Upper lobe of left lung (tissue), 6 donors: ENCODE measurements at regions not wholly inside any gene's neighbourhood (a gene's known extent, or its start where the extent isn't known, plus 50 kb on each side); places are given as distances from the start of the nearest gene placed in this dataset.

Experiments used
- ATAC-seq, 2 donors: fragments of 200-7000 bp; cut with Tn5 transposase; one replicate each; pipeline ENCODE4 v1.9.1; 2022; ENCODE audit warnings: mild to moderate bottlenecking in 2 of 2, moderate library complexity in 2 of 2; ENCODE audit not compliant: low FRiP score in 2 of 2
- DNase-seq, 2 donors: peaks; one replicate each; pipeline ENCODE4 v3.0.0-alpha.2; 2019 to 2020
- H3K27ac ChIP-seq, 4 donors: fragments of 200-600 bp; sonication (generic); one replicate each; pipeline ENCODE4 v1.5.1; 2016 to 2019
- H3K27me3 ChIP-seq, 4 donors: fragments of 200-600 bp; sonication (generic); one replicate each; pipeline ENCODE4 v1.5.1; 2017 to 2019
- H3K36me3 ChIP-seq, 4 donors: fragments of 200-600 bp; sonication (generic); one replicate each; pipeline ENCODE4 v1.5.1; 2016 to 2019
- H3K4me1 ChIP-seq, 4 donors: fragments of 200-600 bp; sonication (generic); one replicate each; pipeline ENCODE4 v1.5.1; 2018 to 2019
- H3K4me3 ChIP-seq, 4 donors: fragments of 200-600 bp; sonication (generic); one replicate each; pipeline ENCODE4 v1.5.1; 2017 to 2019; ENCODE audit warnings: mild to moderate bottlenecking in 2 of 4, moderate library complexity in 1 of 4
- H3K9me3 ChIP-seq, 4 donors: fragments of 200-600 bp; sonication (generic); one replicate each; pipeline ENCODE4 v1.5.1; 2018 to 2019
- EP300 ChIP-seq, 4 donors: sonication (generic); formaldehyde crosslinking; IDR thresholded peaks; one replicate each; pipeline ENCODE4 v1.5.1; 2017; ENCODE audit warnings: antibody characterized with exemption in 4 of 4, control low read depth in 2 of 4
- POLR2A ChIP-seq, 4 donors: fragments of 450-650 bp; IDR thresholded peaks; one replicate each; pipeline ENCODE4 v1.5.1; 2016 to 2017; ENCODE audit warnings: antibody characterized with exemption in 4 of 4, mild to moderate bottlenecking in 2 of 4
- POLR2AphosphoS5 ChIP-seq, 2 donors: sonication (generic); formaldehyde crosslinking; IDR thresholded peaks; one replicate each; pipeline ENCODE4 v1.5.1; 2017; ENCODE audit warnings: antibody characterized with exemption in 2 of 2
- WGBS, 2 donors: methylation state at CpG; one replicate each; pipeline ENCODE4 v1.1.5; 2017 to 2018; 5-methylcytosine and 5-hydroxymethylcytosine counted together
- TF ChIP-seq, protein P1 (sequence below), 6 experiments: fragments of 450-650 bp in 4 of 6; fragments of 200-600 bp in 2 of 6; sonication (generic) in 2 of 6; IDR thresholded peaks; one replicate each; pipeline ENCODE4 v1.5.1; 2016 to 2019; ENCODE audit warnings: antibody characterized with exemption in 6 of 6
- donor health status: DM: no; HTN: no; CAD: no; lungs with moderate emphysema.
- donor health status: DM: no; HTN: yes; CAD: no; lungs with severe emphysema.

- 73 to 79% methylated on average over 2 of the region's 2 CpGs for WGBS, 2 donors
- H3K27me3 ChIP-seq: no peaks in the 10 kb centered on the region
- TF ChIP-seq EP300 (IDR thresholded peaks at IDR 0.05): no peak
- TF ChIP-seq, protein P1, sequence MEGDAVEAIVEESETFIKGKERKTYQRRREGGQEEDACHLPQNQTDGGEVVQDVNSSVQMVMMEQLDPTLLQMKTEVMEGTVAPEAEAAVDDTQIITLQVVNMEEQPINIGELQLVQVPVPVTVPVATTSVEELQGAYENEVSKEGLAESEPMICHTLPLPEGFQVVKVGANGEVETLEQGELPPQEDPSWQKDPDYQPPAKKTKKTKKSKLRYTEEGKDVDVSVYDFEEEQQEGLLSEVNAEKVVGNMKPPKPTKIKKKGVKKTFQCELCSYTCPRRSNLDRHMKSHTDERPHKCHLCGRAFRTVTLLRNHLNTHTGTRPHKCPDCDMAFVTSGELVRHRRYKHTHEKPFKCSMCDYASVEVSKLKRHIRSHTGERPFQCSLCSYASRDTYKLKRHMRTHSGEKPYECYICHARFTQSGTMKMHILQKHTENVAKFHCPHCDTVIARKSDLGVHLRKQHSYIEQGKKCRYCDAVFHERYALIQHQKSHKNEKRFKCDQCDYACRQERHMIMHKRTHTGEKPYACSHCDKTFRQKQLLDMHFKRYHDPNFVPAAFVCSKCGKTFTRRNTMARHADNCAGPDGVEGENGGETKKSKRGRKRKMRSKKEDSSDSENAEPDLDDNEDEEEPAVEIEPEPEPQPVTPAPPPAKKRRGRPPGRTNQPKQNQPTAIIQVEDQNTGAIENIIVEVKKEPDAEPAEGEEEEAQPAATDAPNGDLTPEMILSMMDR (IDR thresholded peaks at IDR 0.05): no peak
- TF ChIP-seq POLR2A (IDR thresholded peaks at IDR 0.05): no peak
- TF ChIP-seq POLR2AphosphoS5 (IDR thresholded peaks at IDR 0.05): no peak
- H3K4me3 ChIP-seq: no peak overlapping the region
- no peaks in the 10 kb centered on the region for H3K4me1 ChIP-seq
- H3K9me3 ChIP-seq: no peaks in the 10 kb centered on the region
- H3K27ac ChIP-seq: no peak overlapping the region
- ATAC-seq (no peak), DNase-seq (no peak)
- H3K36me3 ChIP-seq: no peaks in the 10 kb centered on the region
Measured at GRCh38 chr7:81339946-81340345, 421.1 kb upstream of the SEMA3C start.

DNA sequence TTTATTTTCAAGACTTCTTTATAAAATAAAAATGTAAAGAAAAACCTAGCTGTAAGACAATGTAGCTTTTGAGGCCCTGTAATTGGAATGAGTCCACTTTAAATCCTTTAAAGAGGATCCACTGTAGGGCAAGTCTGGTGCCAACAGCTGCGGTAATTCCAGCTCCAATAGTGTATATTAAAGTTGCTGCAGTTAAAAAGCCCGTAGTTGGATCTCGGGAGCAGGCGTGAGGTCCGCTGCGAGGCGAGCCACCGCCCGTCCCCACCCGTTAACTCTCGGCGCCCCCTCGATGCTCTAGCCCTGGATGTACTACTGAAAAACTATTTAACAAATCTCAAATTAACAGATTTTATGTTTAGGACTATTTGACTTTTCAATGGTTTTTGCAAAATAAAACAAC lies 414.7 kb upstream of the SEMA3C start:
- DNase-seq: peak in 1 of 2 donors; percentile 50
- no peaks in the 10 kb centered on the region for H3K4me1 ChIP-seq
- no peaks in the 10 kb centered on the region for H3K9me3 ChIP-seq
- no peak overlapping the region for H3K27ac ChIP-seq
- H3K4me3 ChIP-seq: no peak overlapping the region
- no peaks in the 10 kb centered on the region for H3K36me3 ChIP-seq
- no peaks in the 10 kb centered on the region for H3K27me3 ChIP-seq
- WGBS, 2 donors: 95 to 98% methylated on average over 13 of the region's 13 CpGs
- TF ChIP-seq POLR2A (IDR thresholded peaks at IDR 0.05) (no peak), EP300 (IDR thresholded peaks at IDR 0.05) (no peak), POLR2AphosphoS5 (IDR thresholded peaks at IDR 0.05) (no peak)
- TF ChIP-seq, protein P1 (IDR thresholded peaks at IDR 0.05): no peak
- no peak for ATAC-seq

DNA sequence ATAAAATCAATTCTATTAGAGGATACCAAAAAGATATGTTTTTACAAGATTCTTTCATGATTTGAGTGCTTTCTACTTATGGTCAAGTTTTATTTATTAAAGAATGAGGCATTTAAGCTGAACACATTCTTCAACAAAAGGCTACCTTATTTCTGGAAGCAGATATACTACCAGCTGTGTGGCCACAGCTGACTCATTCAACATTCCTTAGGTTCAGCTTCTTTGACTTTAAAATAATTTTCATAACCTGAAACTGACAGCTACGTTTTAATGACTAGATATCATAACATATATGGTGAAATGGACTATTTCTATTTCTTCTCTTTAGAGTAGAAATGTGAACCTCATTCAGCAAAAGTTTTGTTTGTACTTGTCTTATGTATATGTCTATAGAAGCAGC lies 414.2 kb upstream of the SEMA3C start:
- H3K36me3 ChIP-seq: no peaks in the 10 kb centered on the region
- no peak overlapping the region for H3K27ac ChIP-seq
- no peak for DNase-seq
- no peak for ATAC-seq
- no peaks in the 10 kb centered on the region for H3K4me1 ChIP-seq
- H3K4me3 ChIP-seq: no peak overlapping the region
- H3K27me3 ChIP-seq: no peaks in the 10 kb centered on the region
- H3K9me3 ChIP-seq: no peaks in the 10 kb centered on the region
- 91 to 92% methylated on average over 1 of the region's 1 CpG for WGBS, 2 donors
- no peak for TF ChIP-seq POLR2AphosphoS5 (IDR thresholded peaks at IDR 0.05)

DNA sequence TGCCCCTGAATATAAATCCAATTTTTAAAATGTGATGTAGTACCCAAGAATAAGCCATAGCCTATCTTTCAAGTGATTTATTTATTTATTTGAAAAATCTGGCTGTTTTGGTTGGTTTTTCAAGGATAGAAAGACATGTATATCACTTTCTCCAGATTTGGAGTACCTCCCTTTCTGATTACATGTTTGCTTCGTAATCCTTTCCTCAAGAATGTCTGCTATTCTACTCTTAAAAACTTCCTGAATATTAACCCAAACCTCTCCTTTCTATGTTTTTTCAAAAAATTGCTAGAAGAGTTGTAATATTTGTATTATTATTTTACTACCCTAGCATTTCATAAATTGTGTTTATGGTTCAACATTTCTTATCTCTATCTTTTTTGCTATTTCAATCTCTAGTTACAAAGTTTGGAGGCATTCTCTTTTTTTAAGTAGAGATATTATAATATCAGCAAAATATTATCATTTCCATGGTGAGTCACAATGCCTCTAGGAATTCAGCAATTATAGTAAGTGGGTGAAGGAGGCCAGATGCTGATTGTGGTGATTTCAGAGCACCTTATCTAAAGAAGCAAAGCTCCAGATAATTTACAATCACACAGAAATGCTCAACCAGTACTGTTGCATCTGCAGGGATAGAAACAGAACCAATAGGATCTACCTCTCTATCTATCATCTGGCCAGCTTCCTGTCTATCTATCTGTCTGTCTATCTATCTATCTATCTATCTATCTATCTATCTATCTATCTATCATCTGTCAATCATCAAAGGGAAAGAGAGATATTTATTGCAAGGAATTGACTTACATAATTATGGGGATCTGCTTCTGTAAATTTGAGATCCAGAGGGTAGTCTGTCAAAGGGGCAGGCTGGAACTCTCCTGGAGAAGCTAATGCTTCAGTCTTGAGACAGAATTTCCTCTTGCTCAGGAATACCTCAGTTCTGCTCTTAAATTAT lies 412.5 kb upstream of the SEMA3C start:
- ATAC-seq (peak in 1 of 2 donors; percentile 35), DNase-seq (no peak)
- Histone ChIP-seq H3K4me3 (no peak overlapping the region), H3K36me3 (no peaks in the 10 kb centered on the region), H3K9me3 (no peaks in the 10 kb centered on the region), H3K27me3 (no peaks in the 10 kb centered on the region), H3K27ac (no peak overlapping the region), H3K4me1 (no peaks in the 10 kb centered on the region)
- WGBS, 2 donors: 41 to 43% methylated on average over 1 of the region's 1 CpG
- TF ChIP-seq EP300 (IDR thresholded peaks at IDR 0.05) (no peak), POLR2AphosphoS5 (IDR thresholded peaks at IDR 0.05) (no peak), POLR2A (IDR thresholded peaks at IDR 0.05) (no peak)
- TF ChIP-seq, protein P1 (IDR thresholded peaks at IDR 0.05): no peak

DNA sequence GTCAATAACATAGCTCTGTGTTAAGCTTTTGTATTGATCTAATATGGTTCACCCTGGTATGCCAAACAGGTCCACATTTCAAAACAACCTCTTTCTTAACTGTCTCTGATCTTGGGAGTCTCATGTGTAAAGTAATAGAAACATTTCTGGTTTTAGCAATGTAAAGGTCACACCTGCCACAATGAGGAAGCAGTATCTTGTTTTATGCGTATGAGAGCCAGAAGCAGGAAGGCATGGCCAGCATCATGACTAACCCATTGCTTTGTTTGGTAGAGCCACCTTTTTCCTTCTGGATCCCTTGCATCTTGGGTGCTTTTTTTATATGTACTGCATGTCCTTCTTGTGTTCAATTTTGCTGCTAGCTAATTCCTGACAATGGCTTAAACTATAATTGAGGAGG lies 411.3 kb upstream of the SEMA3C start:
- Histone ChIP-seq H3K9me3 (no peaks in the 10 kb centered on the region), H3K4me1 (no peaks in the 10 kb centered on the region), H3K27ac (no peak overlapping the region), H3K27me3 (no peaks in the 10 kb centered on the region), H3K36me3 (no peaks in the 10 kb centered on the region), H3K4me3 (no peak overlapping the region)
- DNase-seq (no peak), ATAC-seq (no peak)
- TF ChIP-seq, protein P1 (IDR thresholded peaks at IDR 0.05): no peak
- TF ChIP-seq EP300 (IDR thresholded peaks at IDR 0.05) (no peak), POLR2AphosphoS5 (IDR thresholded peaks at IDR 0.05) (no peak), POLR2A (IDR thresholded peaks at IDR 0.05) (no peak)
- WGBS, 2 donors: 80 to 90% methylated on average over 1 of the region's 1 CpG
